GM21723 (cell line): ENCODE measurements at regions not wholly inside any gene's neighbourhood (a gene's known extent, or its start where the extent isn't known, plus 50 kb on each side); places are given as distances from the start of the nearest gene placed in this dataset.
"Not testable (repeated sequence)": the region's sequence is repeated elsewhere in the genome, so short reads cannot be mapped to it uniquely, and the experiment has no call there.

Experiments used
- ATAC-seq: cut with Tn5 transposase; IDR thresholded peaks from one replicate; pipeline ENCODE4 v1.9.1; 2021; ENCODE audit warnings: mild to moderate bottlenecking, moderate library complexity; ENCODE audit not compliant: unreplicated experiment

- ATAC-seq: no peak
These were observed 182.1 kb upstream of the DIAPH2 start for GRCh38 chrX:96502507-96502906.

- ATAC-seq: not testable (repeated sequence)
These were observed 155.3 kb upstream of the DIAPH2 start for GRCh38 chrX:96529386-96529785.

- no peak for ATAC-seq
These were observed 146.4 kb upstream of the DIAPH2 start for GRCh38 chrX:96538104-96538725.

- no peak for ATAC-seq
These were observed 144.5 kb upstream of the DIAPH2 start for GRCh38 chrX:96540111-96540631.

- ATAC-seq: not testable (repeated sequence)
These were observed 138.4 kb upstream of the DIAPH2 start for GRCh38 chrX:96546281-96546680.

GRCh38 chrX:96551322-96551872 is 133.2 kb upstream of the DIAPH2 start:
- no peak for ATAC-seq

GRCh38 chrX:96556886-96557285 is 127.8 kb upstream of the DIAPH2 start:
- no peak for ATAC-seq

GRCh38 chrX:96561129-96561528 is 123.5 kb upstream of the DIAPH2 start:
- not testable (repeated sequence) for ATAC-seq

GRCh38 chrX:96563646-96564045 is 121.0 kb upstream of the DIAPH2 start:
- ATAC-seq: no peak

- ATAC-seq: no peak
These were observed 120.0 kb upstream of the DIAPH2 start for GRCh38 chrX:96564595-96564994.

GRCh38 chrX:96566878-96567277 is 117.8 kb upstream of the DIAPH2 start:
- no peak for ATAC-seq

- no peak for ATAC-seq
These were observed 116.6 kb upstream of the DIAPH2 start for GRCh38 chrX:96568071-96568470.

GRCh38 chrX:96569034-96569433 is 115.6 kb upstream of the DIAPH2 start:
- no peak for ATAC-seq

GRCh38 chrX:96575011-96575410 is 109.6 kb upstream of the DIAPH2 start:
- no peak for ATAC-seq

GRCh38 chrX:96576368-96576767 is 108.3 kb upstream of the DIAPH2 start:
- ATAC-seq: no peak

GRCh38 chrX:96578781-96579180 is 105.9 kb upstream of the DIAPH2 start:
- no peak for ATAC-seq

GRCh38 chrX:96579252-96579651 is 105.4 kb upstream of the DIAPH2 start:
- no peak for ATAC-seq

GRCh38 chrX:96590403-96590802 is 94.2 kb upstream of the DIAPH2 start:
- ATAC-seq: no peak

- ATAC-seq: no peak
These were observed 93.2 kb upstream of the DIAPH2 start for GRCh38 chrX:96591421-96591820.

- ATAC-seq: not testable (repeated sequence)
These were observed 86.8 kb upstream of the DIAPH2 start for GRCh38 chrX:96597847-96598246.

GRCh38 chrX:96611619-96612362 is 72.9 kb upstream of the DIAPH2 start:
- ATAC-seq: no peak

GRCh38 chrX:96615448-96615847 is 69.2 kb upstream of the DIAPH2 start:
- no peak for ATAC-seq
